Ovary (tissue), 7 donors: ENCODE measurements at regions not wholly inside any gene's neighbourhood (a gene's known extent, or its start where the extent isn't known, plus 50 kb on each side); places are given as distances from the start of the nearest gene placed in this dataset.

ENCODE experiments used
- DNase-seq, 5 donors: peaks; one replicate each; pipeline ENCODE4 v3.0.0-alpha.2; 2019 to 2020
- H3K27ac ChIP-seq, 2 donors: fragments of 200-600 bp; one replicate each; pipeline versions ENCODE4 v1.5.1 to v1.8.0; 2019 to 2022
- H3K27me3 ChIP-seq: fragments of 200-600 bp; one replicate; pipeline ENCODE4 v1.8.0; 2022
- H3K36me3 ChIP-seq: fragments of 200-600 bp; sonication (generic); one replicate; pipeline ENCODE4 v1.5.1; 2019
- H3K4me1 ChIP-seq: one replicate; pipeline ENCODE4 v1.8.1; 2013; ENCODE audit warnings: mild to moderate bottlenecking, moderate library complexity; ENCODE audit not compliant: insufficient read depth
- H3K4me3 ChIP-seq: fragments of 200-600 bp; sonication (generic); one replicate; pipeline ENCODE4 v1.5.1; 2017
- H3K9me3 ChIP-seq, 2 donors: fragments of 200-600 bp in 1 of 2; sonication (generic) in 1 of 2; one replicate each; pipeline versions ENCODE4 v1.5.1 to v1.8.1; 2013 to 2019; ENCODE audit warnings: mild to moderate bottlenecking in 1 of 2, moderate library complexity in 1 of 2
- EP300 ChIP-seq: sonication (generic); formaldehyde crosslinking; IDR thresholded peaks from one replicate; pipeline ENCODE4 v1.6.1; 2017; ENCODE audit warnings: antibody characterized with exemption
- POLR2A ChIP-seq: fragments of 450-650 bp; IDR thresholded peaks from one replicate; pipeline ENCODE4 v1.6.1; 2017; ENCODE audit warnings: antibody characterized with exemption, mild to moderate bottlenecking, moderate library complexity
- WGBS, 3 donors: extraction: QIAGEN DNeasy Blood & Tissue Kit in 1 of 3; methylation state at CpG; one replicate each; pipeline versions ENCODE4 v1.1.5 to v1.1.7; 2013 to 2017; 5-methylcytosine and 5-hydroxymethylcytosine counted together
- intact Hi-C, 4 donors: fragments of 100-400 bp; cut with DNase I; formaldehyde crosslinking; loops; one replicate each; pipeline versions ENCODE4 v1.11.0 to v1.15.1; 2022 to 2023
- TF ChIP-seq, protein P1 (sequence below), 3 donors: fragments of 450-650 bp in 2 of 3; fragments of 200-600 bp in 1 of 3; IDR thresholded peaks; one replicate each; pipeline versions ENCODE4 v1.5.1 to v1.8.0; 2016 to 2022; ENCODE audit warnings: antibody characterized with exemption in 3 of 3, mild to moderate bottlenecking in 1 of 3
- donor health status: DM: no; HTN: no; CAD: no; lungs with moderate emphysema.
- donor health status: DM: no; HTN: no; CAD: no.
- donor health status: Bipolar disorder and iron deficiency.
- donor health status: DM: no; HTN: no; CAD: no.
- donor health status: DM: yes; HTN: yes; CAD: no.

DNA sequence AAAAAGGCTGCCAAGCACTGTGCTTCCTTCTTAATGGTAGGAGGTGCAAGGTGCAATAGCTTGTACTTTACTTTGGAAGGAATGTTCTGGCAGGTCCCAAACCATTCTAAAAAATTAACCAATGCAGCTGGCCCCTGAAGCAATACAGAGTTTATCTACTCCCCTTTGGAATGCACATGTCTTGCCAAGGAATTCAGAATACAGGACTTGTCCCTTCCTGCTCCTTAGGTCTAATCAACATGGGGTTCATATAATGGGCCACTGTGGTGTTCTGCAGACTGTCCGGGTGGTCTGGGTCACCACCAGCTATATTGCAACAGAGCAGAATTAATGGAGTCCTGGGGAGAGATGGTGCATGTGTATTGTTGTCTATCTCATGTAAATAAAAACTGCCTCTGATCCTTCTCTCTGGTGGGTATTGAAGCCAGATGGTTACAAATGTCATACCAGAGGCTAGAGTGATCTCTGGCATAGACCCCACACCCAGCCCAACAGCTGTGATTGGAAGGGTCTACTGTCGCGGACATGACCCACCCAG is 112.8 kb downstream of the RIPK4 start:
- WGBS, 3 donors: 62 to 76% (median 75%) methylated on average over 3 of the region's 3 CpGs
- TF ChIP-seq POLR2A (no peak), EP300 (no peak)
- TF ChIP-seq, protein P1, sequence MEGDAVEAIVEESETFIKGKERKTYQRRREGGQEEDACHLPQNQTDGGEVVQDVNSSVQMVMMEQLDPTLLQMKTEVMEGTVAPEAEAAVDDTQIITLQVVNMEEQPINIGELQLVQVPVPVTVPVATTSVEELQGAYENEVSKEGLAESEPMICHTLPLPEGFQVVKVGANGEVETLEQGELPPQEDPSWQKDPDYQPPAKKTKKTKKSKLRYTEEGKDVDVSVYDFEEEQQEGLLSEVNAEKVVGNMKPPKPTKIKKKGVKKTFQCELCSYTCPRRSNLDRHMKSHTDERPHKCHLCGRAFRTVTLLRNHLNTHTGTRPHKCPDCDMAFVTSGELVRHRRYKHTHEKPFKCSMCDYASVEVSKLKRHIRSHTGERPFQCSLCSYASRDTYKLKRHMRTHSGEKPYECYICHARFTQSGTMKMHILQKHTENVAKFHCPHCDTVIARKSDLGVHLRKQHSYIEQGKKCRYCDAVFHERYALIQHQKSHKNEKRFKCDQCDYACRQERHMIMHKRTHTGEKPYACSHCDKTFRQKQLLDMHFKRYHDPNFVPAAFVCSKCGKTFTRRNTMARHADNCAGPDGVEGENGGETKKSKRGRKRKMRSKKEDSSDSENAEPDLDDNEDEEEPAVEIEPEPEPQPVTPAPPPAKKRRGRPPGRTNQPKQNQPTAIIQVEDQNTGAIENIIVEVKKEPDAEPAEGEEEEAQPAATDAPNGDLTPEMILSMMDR (IDR thresholded peaks at IDR 0.05): no peak
- H3K9me3 ChIP-seq: no peaks in the 10 kb centered on the region
- intact Hi-C loops: no loop called here
- no peak overlapping the region for H3K27ac ChIP-seq
- DNase-seq: no peak
- H3K27me3 ChIP-seq: no peaks in the 10 kb centered on the region
- no peaks in the 10 kb centered on the region for H3K4me1 ChIP-seq
- no peaks in the 10 kb centered on the region for H3K36me3 ChIP-seq
- no peak overlapping the region for H3K4me3 ChIP-seq

DNA sequence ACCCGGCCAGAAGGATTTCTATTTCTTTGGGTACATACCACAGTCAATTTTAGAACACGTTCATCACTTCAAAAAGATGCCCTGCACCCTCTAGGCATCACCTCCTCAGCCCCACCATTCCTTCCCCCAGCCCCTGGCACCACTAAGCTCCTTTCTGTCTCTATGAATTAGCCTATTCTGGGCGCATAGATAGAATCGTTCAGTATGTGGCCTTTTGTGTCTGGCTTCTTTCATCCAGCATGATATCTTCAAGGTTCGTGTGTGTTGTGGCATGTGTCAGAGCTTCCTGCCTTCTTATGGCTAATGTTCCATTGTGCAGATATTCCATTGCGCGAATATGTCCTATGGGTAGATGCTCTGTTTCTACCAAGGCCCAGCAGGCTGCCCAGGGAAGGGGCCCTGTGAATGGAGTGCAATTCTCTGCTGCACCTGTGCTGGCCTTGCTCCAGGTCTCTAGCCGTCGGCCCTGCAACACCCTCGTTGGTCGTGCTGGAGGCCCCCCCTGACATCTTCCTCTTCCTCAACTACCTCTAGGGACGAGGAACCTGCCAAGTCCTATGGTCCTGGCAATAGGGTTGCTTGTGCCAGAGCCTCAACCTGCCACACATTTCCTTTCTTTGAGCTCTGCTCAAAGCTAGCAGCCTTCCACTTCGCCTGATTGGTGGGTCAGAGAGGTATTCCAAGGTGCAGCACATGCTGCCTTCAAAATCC is 113.5 kb downstream of the RIPK4 start:
- Histone ChIP-seq H3K4me3 (no peak overlapping the region), H3K36me3 (no peaks in the 10 kb centered on the region), H3K27me3 (no peaks in the 10 kb centered on the region), H3K9me3 (no peaks in the 10 kb centered on the region), H3K4me1 (no peaks in the 10 kb centered on the region), H3K27ac (no peak overlapping the region)
- no peak for TF ChIP-seq EP300
- TF ChIP-seq, protein P1 (IDR thresholded peaks at IDR 0.05): no peak
- TF ChIP-seq POLR2A: no peak
- intact Hi-C loops: no loop called here
- WGBS, 3 donors: 70 to 74% (median 71%) methylated on average over 13 of the region's 13 CpGs
- DNase-seq: no peak

GRCh38 chr21:41651830-41652229 is 115.0 kb downstream of the RIPK4 start:
- intact Hi-C loops: no loop called here
- H3K9me3 ChIP-seq: no peaks in the 10 kb centered on the region
- H3K4me1 ChIP-seq: no peaks in the 10 kb centered on the region
- no peak overlapping the region for H3K27ac ChIP-seq
- no peak for TF ChIP-seq EP300
- TF ChIP-seq, protein P1 (IDR thresholded peaks at IDR 0.05): no peak
- no peak for TF ChIP-seq POLR2A
- H3K36me3 ChIP-seq: no peaks in the 10 kb centered on the region
- WGBS, 3 donors: 81 to 87% (median 81%) methylated on average over 6 of the region's 6 CpGs
- H3K27me3 ChIP-seq: no peaks in the 10 kb centered on the region
- DNase-seq: peak in 1 of 5 donors; percentile 9
- no peak overlapping the region for H3K4me3 ChIP-seq

GRCh38 chr21:41651406-41651805 is 115.4 kb downstream of the RIPK4 start:
- no peak overlapping the region for H3K4me3 ChIP-seq
- intact Hi-C loops: no loop called here
- no peak for TF ChIP-seq EP300
- TF ChIP-seq, protein P1 (IDR thresholded peaks at IDR 0.05): no peak
- no peak for TF ChIP-seq POLR2A
- no peak overlapping the region for H3K27ac ChIP-seq
- H3K27me3 ChIP-seq: no peaks in the 10 kb centered on the region
- no peaks in the 10 kb centered on the region for H3K36me3 ChIP-seq
- DNase-seq: peak in 1 of 5 donors; percentile 23
- H3K4me1 ChIP-seq: no peaks in the 10 kb centered on the region
- no peaks in the 10 kb centered on the region for H3K9me3 ChIP-seq
- 37 to 60% (median 53%) methylated on average over 8 of the region's 8 CpGs for WGBS, 3 donors
